Suppressor macrophage treated with lipopolysaccharide for 1 hour (primary cell): ENCODE measurements at regions not wholly inside any gene's neighbourhood (a gene's known extent, or its start where the extent isn't known, plus 50 kb on each side); places are given as distances from the start of the nearest gene placed in this dataset.
A peak's percentile ranks its signal among the peaks of the same experiment; 100 is the strongest.
"Not testable (repeated sequence)": the region's sequence is repeated elsewhere in the genome, so short reads cannot be mapped to it uniquely, and the experiment has no call there.

Experiments
- DNase-seq, 3 donors: peaks; one replicate each; pipeline ENCODE4 v3.0.0-alpha.2; 2020 to 2022

- DNase-seq, result no peak
These were observed 90.3 kb downstream of the PLXNA1 start for GRCh38 chr3:127072971-127073783.

DNA sequence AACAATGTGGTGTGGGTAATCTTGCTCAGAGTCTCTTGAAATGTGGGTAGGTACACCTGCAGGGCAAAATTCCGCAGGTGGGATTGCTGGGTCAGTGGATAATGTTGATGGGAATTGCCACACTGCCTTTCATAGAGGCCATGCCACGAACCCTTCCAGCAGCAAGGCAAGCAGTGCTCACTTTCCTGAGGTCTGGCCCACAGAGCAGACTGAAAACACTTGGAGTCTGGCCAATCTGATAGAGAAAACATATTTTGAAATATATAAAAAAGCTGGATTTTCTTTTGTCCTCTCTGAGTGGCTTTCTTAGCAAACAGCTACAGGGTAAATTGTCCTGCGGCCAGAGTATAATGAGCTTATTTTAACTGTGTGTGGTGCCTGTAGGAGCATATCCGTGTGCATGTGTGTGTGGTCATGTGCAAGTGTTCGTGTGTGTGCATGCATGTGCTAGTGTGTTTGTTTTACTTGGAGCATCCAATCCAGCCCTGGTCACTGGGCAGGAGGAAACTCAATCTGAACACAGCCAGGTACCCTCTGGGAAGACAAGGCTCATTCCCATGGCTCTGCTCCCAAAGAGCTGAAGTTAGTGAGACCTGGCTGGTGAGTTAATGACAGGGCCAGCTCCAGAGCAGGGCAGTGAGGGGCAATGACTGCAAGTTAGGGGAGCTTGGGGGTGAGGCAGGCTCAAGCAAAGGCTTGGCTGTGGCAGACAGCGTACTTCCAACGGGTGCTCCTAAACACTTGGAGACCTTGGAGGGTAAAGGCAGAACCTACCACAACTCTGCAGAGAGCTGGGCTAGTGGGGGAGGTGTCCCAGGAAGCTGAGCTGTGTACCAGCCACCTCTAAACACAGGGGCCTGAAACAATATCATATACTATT, 91.3 kb downstream of the PLXNA1 start:
- DNase-seq, result no peak

DNA sequence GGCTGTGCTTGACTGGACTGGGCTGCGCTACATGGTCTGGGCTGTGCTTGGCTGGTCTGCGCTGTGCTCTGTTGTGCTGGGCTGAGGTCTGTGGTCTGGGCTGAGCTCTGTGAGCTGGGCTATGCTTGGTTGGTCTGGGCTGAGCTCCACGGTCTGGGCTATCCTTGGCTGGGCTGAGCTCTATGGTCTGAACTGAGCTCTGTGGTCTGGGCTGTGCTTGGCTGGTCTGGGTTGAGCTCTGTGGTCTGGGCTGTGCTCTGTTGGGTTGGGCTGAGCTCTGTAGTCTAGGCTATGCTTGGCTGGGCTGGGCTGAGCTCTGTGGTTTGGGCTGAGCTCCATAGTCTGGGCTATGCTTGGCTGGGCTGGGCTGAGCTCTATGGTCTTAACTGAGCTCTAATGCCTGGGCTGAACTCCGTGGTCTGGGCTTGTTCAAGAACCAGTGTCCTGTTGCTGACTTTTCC, 92.0 kb downstream of the PLXNA1 start:
- DNase-seq, result peak in 1 of 3 donors; percentile 2

DNA sequence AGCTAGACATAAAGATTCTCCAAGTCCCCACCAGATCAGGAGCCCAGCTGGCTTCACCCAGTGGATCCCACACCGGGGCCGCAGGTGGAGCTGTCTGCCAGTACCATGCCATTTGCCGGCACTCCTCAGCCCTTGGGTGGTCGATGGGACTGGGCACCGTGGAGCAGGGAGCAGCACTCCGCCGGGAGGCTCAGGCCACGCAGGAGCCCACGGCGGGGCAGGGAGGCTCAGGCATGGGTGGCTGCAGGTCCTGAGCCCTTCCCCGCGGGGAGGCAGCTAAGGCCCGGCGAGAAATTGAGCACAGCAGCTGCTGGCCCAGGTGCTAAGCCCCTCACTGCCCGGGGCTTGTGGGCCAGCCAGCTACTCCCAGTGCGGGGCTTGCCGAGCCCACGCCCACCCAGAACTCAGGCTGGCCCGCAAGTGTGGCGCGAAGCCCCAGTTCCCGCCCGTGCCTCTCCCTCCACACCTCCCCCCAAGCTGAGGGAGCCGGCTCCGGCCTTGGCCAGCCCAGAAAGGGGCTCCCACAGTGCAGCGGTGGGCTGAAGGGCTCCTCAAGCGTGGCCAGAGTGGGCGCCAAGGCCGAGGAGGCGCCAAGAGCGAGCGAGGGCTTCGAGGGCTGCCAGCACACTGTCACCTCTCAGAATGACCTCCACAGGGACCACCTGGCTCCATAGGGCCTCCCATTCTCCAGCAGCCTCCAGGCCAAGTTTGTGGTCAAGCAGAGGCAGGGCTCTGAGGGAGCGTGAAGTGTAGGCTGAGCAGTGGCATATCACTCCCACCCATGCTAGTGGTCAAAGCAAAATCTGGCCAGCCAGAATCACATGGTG, 93.5 kb downstream of the PLXNA1 start:
- DNase-seq, result not testable (repeated sequence)

DNA sequence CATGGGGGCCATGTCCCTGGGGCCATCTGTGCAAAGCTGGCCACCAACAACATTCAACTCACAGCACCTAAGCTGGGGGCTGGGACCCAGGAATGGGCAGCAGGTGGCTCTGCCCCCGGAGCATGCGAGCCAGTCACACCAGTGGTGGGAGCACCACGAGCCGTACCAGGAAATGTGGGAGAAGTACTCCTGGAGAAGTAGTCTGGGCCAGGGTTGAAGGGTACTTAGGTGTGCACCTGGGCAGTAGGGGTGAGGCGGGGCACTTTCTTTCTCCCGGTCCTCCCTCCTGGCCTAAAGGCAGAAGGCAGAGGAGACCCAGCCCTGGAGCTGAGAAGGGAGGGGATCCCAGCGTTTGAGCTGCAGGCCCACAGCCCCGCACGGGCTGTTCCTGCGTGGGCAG, 94.2 kb downstream of the PLXNA1 start:
- DNase-seq, result no peak

- no peak for DNase-seq
These were observed 94.7 kb downstream of the PLXNA1 start for GRCh38 chr3:127077505-127078064.

- no peak for DNase-seq
These were observed 95.7 kb downstream of the PLXNA1 start for GRCh38 chr3:127078626-127079025.

DNA sequence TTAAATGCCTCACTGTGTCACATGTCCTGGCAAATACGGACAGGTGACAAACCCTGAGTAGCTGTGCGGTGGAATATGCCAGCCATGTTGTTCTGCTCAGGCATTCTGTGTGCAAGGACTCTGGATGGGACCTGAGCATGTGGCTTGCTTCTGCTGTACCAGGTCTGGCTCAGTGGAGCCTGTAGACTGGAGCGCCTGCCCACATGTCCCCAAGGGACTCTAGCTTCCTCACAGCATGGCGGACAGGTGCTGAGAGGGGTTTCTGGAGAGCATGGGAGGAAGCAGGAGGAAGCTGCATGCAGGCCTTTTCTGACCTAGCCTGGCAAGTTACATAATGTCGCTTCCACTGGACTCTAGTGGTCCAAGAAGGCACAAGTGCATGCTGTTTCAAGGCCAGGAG, 96.3 kb downstream of the PLXNA1 start:
- no peak for DNase-seq

- DNase-seq, result no peak
These were observed 98.2 kb downstream of the PLXNA1 start for GRCh38 chr3:127081001-127081720.

- DNase-seq, result no peak
These were observed 99.2 kb downstream of the PLXNA1 start for GRCh38 chr3:127082066-127082465.

DNA sequence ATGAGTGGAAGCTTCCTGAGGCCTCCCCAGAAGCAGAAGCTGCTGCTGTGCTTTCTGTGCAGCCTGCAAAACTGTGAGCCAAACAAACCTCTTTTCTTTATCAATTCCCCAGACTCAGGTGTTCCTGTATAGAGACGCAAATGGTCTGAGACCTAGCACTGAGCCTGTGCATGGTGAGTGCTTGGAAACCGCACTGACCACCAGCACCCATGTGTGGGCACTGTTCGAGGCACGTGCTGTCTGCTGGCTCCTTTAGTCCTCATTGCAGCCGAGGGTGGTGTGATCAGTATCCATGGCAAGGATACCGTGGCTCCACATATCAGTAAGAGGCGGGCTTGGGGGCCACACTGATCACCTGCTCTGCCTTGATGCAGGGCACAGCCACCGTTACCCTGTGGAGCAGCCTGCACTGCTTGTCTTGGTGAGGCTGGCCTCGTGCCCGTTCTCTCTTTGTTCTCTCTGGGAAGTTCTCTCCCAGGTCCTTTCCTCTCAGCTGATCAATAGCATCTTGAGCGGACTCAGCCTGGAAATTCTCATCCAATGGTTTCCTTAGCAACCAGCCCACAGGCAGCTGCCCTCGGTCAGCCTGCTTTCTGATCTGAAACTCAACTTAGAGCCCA, 101.0 kb downstream of the PLXNA1 start:
- no peak for DNase-seq

DNA sequence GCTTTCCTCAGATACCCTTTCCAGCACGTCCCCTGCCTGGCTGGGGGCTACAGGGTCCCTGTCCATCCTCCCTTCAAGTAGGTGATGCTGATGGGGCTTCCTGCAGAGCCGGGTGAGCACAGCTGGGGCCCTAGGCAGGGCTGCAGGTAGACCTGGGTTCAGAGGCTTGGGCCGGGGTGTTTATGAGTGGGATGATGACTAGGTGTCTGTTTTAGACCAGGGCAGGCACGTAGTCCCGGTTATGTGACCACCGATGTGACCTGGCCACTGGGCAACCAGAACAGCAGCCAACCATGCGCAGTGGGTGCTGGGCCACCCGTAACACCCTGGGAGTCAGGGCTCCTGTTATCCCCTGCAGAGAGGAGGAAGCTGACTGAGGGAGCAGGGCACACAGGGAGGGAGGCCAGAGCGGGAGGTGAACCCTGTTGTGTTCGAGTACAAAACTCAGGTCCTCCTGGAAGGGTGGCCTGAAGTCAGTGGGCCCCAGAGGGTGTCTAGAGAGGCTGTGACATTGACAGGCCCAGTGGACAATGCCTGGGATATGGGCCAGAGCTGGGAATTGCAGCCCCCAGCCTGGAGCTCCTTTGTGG, 101.6 kb downstream of the PLXNA1 start:
- DNase-seq, result no peak

- DNase-seq, result no peak
These were observed 102.7 kb downstream of the PLXNA1 start for GRCh38 chr3:127085576-127085975.

DNA sequence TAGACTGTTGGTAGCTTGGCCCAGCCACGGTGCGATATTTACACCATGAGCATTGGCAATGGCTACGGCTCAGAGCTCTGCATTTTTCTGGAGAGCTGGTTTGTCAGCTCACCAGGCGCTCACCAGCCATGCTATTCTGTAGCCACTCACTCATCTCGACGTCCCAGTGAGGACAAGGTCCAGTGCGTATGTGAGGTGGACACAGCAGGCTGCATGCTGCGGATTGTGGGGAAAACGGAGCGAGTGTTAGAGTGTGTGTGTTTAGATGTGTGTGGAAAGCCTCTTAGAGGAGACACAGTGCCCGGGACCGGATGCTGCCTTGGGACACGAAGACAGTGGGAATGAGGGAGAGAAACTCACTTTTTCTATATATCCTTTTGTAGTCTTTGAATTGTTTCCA, 103.7 kb downstream of the PLXNA1 start:
- not testable (repeated sequence) for DNase-seq

- no peak for DNase-seq
These were observed 104.5 kb downstream of the PLXNA1 start for GRCh38 chr3:127087441-127087840.

GRCh38 chr3:127088511-127089351, 104.2 kb upstream of the PRR23E start:
- no peak for DNase-seq

DNA sequence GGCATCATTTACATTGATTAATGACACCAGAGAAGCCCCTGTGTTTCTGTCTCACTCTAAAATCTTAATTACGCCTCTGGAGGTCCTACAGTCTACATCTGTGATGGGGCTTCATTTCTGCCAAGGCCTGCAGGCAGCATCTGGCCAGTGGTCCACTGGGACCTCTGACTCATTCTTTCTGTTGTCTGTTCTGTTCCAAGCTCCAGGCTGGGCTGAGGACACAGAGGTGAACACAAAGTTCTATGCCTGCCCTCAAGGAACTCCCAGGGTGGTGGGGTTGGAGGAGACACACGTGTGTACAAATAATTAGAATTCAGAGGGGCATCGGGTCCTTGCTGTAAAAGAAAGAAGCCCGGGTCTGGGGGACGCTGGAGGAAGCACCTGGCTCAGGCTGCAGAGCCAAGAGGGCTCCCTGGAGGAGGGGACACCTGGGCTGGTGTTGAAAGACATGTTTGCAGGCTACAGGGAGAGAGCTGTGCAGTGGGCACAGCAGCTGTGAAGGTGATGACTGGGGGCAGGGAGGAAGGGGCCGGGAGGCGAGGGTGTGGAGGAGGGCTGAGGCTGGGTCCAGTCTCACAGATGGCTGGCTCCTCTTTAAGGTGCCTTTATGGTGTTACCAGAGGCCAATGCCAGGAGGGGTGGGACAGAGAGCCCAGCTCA, 103.3 kb upstream of the PRR23E start:
- DNase-seq, result no peak

DNA sequence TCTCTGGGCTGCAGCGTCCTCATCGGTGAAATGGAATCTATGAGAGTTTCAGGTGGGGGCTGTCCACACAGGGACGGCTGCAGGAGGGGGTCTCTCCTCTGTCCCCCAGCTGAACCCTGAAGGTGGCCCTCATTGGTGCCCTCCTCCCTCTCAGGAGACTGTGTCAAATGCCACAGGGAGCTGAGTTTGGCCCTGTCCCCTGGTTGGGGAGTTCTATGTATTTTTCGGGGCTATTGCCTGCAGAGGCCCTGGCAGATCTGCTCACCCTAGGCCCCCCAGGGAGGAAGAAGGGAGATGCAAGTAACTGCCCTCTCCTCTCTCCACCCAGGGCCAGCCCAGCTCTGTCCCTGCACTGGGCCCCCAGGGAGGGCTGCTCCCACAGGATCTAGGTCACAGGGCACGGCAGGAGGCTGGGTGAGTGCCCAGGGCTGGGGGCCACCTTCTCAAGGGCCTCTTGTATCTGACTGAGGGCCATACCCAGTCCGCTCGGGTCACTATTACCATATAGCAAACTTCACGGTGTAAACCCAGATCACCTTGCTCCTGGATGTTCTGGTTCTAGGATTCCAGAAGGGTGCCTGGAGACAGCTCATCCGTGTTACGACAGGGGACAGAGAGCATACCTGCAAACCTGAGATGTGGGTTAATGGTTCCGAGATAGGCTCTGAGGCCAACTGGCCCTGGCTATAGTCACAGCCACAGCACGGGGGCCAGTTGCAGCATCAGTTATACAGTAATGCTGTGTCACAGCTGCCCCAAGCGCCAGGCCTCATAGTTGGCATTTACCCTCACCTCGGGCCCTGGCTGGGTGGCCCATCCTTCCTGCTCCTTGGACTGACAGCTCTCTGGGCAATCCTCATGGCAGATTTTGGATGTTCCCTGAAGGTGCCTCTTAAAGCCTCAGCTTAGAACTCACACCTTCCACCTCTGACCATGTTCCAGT, 102.4 kb upstream of the PRR23E start:
- no peak for DNase-seq
